ENCODE measurements at regions not wholly inside any gene's neighbourhood (a gene's known extent, or its start where the extent isn't known, plus 50 kb on each side); places are given as distances from the start of the nearest gene placed in this dataset.

DNA sequence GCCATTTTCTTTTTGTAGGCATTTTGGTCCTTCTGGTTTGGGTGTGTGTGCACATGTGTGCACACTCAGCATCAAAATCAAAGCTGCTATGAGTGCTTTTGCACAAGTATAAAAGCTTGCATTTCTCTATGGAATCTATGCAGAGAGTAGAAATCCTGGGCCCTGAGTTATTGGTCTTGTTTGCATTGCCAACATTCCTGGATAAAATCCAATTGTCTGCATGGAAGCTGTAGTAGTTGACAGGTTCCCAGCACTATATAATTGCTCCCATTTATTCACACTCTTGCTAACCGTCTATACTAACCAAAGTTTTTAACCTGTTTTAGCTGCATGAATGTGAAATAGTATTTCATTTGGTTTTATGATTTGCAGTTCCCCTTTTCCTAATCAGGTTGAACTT, 277.0 kb downstream of the FOXA2 start:
- no peak for DNase-seq

DNA sequence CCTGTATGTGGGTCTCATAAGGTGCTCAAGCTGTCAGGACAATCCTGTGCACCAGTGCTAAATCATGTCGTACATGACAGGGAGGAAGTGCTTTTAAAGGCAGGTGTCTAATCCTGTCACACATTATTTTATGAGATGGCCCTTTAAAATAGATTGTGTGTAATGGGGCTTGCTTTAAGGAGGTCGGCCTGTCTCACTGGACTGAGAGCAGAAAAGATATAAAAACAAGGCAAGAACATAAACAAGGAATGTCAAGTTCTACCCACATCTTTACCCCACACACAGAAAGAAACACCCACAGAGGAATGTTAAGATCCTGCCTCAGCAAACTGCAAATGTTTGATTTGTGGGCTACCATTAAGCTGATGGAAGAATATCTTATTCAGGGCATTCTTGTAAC, 279.0 kb downstream of the FOXA2 start:
- DNase-seq = no peak

GRCh38 chr20:22303523-22303922, 280.8 kb downstream of the FOXA2 start:
- no peak for DNase-seq

- DNase-seq = no peak
These were observed 282.3 kb downstream of the FOXA2 start for GRCh38 chr20:22302039-22302438.

GRCh38 chr20:22293886-22294285, 290.5 kb downstream of the FOXA2 start:
- no peak for DNase-seq

- DNase-seq = no peak
These were observed 294.9 kb downstream of the FOXA2 start for GRCh38 chr20:22289442-22289841.

DNA sequence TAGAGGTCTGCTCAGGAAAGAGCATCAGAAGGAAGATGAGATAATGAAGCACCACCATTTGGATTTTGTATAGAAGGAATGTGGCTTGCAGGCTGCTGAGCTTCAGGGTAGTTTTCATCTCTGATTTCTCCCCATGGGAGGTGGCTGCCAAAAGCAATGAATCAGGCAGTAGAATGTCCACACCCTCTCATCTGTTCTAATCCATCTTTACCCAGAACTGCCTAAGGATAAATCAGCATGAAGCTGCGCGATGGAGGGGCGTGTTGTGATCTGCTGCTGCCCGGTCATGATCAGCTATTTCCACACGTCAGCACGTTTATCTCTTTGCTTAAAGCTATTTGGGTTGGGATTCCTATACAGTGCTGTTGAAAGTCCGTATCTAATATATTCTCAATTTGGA, 295.4 kb downstream of the FOXA2 start:
- no peak for DNase-seq

GRCh38 chr20:22288156-22288555, 296.2 kb downstream of the FOXA2 start:
- DNase-seq = no peak

GRCh38 chr20:22285555-22285954, 298.8 kb downstream of the FOXA2 start:
- DNase-seq = no peak

GRCh38 chr20:22282696-22283095, 301.7 kb downstream of the FOXA2 start:
- DNase-seq = no peak

- no peak for DNase-seq
These were observed 310.0 kb downstream of the FOXA2 start for GRCh38 chr20:22274330-22274729.

DNA sequence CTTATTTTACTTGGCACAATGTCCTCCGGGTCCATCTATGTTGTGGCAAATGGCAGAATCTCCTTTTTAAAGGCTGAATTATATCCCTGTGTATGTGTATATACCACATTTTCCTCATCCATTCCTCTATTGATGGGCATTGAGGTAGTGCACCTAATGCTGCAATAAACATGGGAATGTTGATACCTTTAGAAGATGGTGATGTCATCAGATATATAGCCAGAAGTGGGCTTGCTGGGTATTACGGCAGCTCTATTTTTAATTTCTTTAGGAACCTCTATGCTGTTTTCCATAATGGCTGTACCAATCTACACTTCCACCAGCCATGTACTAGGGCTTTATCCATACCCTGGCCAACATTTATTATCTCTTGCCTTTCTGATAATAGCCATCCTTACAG, 315.7 kb downstream of the FOXA2 start:
- no peak for DNase-seq

- no peak for DNase-seq
These were observed 319.5 kb downstream of the FOXA2 start for GRCh38 chr20:22264917-22265316.

GRCh38 chr20:22260506-22260905, 323.9 kb downstream of the FOXA2 start:
- no peak for DNase-seq

DNA sequence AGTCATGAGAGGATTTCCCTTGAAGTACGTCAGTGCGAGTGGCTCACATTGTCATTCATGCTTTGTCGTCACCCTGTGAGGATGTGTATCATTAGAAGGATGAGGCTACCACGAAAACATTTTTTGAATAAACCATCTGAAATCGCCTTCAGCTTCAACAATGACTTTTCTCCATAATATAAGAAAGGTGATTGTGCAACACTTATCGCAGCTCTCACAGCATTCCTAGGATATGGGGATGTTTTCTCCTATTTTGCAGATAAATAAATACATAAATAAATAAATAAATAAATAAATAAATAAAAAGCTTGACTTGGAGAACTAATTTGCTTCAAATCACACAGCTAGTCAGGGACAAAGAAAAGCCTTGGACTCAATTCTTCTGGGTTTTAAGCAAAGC, 326.5 kb downstream of the FOXA2 start:
- no peak for DNase-seq

GRCh38 chr20:22248051-22248667, 336.2 kb downstream of the FOXA2 start:
- DNase-seq = no peak

DNA sequence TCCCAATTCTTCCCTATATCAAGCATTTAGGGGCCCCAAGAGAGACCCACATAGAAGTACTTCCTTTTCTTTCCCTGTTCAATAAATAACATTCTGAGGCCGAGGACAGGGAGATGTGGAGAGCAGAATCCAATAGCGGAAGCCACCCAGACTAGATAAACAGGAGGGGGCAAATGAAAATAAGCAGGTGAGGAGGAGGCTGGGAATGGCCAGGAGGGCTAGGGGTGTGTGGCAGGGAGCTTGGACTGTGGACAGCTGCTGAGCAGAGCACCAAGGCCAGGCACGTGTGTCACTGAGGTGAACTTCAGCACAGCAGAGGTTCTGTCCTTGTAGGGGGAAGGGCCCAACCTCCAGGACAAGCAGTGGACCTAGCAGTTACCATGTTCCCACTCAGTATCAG, 339.2 kb downstream of the FOXA2 start:
- no peak for DNase-seq

DNA sequence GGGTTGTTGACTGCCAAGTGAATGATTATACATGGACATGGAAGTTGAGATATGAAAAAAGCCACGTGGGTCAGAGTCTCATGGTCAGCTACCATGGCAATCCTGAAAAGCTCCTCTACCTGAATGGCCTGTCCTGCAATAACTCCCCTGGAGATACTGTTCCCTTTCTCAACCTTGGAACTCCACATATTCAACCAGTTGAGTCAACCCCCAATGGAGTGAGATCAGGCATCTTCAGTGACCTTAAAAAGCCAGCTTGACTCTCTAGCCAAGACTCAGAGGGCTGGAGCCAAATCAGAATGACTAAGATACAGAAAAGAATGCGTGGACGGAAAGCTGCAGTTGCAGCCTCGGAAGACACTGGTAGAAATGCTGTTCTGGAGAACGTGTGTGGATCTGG, 341.3 kb downstream of the FOXA2 start:
- DNase-seq = no peak

DNA sequence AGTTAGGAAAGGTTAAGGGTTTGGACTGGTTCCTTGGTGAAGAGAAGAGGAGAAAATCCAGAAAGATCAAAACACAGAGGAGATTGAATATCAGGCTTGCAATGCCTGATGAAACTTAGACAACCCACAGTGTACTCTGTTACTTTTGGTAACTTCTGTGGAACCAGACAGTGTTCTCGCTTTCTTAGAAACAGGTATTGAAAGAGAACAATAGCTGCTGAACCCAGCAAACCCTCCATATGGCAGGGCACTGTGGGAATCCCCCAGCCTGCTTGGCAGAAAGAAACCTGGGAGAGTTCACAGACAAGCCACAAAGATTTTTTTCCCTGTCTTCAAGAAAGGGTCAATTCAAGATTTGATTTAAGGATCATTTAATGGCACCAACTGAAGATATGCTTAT, 342.8 kb downstream of the FOXA2 start:
- no peak for DNase-seq

DNA sequence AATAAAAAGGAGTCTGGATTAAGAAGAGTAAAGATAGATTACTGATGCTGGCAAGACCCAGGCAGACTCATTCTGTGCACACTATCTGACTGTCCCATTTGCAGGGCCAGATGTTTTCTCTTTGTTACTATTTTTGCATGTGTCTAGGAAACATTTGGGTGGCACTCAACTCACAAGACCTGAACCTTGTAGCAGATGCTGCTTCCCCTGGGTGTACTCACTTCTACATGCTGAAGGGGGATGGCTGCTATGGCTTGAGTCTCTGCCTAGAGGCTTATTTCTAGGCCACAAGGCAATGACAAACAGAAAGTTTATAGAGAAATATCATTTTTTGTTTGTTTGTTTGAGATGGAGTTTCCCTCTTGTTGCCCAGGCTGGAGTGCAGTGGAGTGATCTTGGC, 351.4 kb downstream of the FOXA2 start:
- DNase-seq = no peak

- DNase-seq = no peak
These were observed 351.9 kb downstream of the FOXA2 start for GRCh38 chr20:22232473-22232872.

DNA sequence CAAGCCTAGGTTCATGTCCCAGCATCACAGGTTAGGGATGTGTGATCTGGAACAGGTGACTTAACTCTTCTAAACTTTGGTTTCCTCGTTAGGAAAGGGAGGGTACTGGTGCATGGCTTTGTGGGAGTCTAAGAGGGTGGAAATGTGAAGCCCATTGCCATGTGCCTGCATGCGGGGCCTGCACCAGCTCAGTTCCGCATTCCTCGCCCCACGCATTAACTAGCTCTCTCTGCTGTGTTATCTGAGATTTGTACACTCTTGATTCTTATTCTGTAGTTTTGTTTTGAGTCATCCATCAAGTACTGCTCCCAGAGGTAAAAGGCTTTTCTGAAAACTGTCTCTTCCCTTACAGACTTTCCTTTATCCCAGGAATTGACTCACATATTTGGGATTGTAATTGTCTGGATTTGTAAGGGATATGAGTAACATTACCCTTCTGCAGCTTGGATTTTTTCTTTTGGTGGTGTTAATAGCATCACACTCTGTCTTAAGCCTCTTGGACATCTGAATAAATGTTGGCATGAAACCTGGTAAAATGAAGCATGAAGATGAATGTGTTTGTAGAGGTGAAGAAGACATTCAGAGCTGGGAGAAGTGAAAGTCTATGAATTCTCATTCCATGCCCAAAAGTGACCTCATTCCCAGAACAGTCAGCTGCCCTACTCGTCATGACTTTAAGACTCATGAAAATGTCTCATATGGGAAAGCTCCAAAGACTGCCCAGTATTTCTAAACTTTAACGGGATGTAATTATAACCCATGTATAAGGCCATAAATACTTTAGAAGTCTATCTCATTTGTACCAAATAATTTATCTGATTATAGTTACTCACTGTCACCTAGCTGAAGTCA, 357.3 kb downstream of the FOXA2 start:
- DNase-seq = no peak

GRCh38 chr20:22223236-22223635, 361.1 kb downstream of the FOXA2 start:
- no peak for DNase-seq

DNA sequence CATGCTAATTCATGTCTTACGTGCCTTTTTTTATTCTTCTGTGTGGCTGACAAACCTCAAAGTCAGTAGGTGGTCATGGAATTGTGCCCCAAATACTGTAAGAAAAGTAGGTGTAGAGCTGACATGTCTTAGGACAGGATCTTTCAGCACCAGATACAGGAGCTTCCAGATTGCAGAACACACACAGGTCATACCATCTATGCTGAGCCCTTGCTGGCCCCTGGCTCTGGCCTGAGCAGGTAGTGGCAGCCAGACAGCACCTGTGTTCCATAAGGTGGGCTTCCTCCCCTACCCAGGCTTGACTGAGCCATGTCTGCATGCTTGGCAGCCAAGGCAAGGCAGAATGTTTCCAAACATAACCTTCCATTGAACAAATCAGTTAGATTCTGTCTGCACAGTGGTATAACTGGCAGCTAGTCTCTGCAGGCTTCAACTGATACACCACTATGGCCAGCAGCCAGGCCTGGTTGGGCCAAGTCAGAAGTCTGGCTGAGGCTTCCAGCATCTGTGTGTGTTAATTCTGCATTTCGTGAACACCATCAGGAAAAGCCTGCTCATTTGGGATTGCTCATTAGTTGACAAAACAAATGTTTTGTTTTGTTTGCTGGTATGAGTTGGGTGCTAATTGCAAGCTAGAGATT, 366.5 kb downstream of the FOXA2 start:
- DNase-seq = no peak
